Amniotic stem cell (primary cell): ENCODE measurements at regions not wholly inside any gene's neighbourhood (a gene's known extent, or its start where the extent isn't known, plus 50 kb on each side); places are given as distances from the start of the nearest gene placed in this dataset.
"Not testable (repeated sequence)": the region's sequence is repeated elsewhere in the genome, so short reads cannot be mapped to it uniquely, and the experiment has no call there.

Experiments
- DNase-seq: peaks from one replicate; lab custom pipeline; 2025; lab: John Stamatoyannopoulos, UW

DNA sequence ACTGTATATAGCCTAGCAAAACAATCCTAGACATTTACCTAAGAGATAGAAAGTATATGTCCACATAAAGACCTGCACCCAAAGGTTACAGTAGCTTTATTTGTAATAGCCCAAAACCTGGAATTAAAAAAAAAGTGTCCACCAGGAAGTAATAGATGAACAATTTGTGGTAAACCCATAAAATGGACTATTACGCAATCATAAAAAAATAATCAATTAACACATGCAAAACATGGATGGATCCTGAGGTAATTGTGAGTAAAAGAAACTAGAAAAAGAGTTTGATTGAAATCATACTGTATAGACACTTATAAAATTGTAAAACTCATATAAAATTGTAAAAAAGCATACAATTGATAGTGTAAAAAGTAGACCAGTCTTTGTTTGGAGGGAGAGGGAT, 673.0 kb upstream of the ZNF804A start:
- no peak for DNase-seq

DNA sequence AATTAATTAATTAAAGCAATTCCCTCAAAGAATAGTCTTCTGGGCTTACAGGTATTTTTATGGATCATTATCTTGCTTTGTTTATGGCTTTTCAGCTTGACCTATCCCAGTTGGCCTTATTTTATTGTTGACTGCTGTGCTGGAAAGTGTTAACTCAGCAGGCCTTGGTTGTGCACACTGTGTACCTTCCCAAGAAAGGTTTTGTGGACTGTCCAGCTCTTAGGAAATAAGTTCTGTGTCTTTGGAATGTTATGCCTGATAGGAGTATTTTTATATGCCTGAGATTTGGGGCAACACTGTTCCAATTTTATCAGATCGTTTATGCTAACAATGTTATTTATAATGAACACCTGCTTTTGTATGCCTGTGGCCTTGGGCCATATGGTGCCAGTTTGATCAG, 671.9 kb upstream of the ZNF804A start:
- no peak for DNase-seq

DNA sequence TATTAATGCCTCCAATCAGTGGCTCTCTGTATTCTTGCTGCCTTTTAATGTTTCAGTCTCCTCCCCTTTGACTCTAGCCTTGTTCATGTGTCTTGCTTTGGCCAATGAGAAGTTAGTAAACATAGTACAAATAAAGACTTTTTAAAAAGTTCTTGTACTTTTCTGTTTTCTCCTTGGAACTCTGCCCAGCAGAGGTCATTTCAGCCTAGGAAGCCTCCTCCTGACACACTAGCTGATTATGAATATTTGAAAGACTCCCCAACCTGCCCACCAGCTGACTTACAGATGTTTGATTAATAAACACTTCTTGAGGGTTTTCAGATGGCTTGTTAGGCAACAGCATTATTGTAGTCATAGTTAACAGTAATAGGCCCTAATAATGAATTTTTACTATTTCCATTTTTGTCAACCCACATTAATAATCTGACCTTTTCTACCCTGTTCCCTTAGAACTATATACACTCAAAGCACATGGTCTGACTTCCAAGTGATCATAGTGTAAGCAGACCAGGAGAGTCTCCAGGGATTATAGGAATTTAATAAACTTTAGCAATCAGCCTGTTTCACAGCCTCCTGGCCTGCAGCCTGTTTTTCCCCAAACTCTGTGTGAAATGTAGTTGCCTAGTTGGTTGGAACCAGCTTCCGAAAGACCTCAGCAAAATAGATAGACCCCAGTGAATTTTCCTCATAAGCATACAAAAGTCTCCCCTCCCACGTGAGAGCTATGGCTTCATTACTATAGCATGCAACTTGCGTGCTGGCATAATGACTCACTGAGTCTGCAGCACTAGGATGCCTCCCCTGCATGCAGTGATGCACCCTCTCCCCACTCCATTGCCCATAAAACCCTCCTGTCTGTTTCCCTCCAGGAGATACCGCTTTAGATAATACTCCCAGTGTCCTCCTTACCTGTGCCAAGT, 670.7 kb upstream of the ZNF804A start:
- no peak for DNase-seq

DNA sequence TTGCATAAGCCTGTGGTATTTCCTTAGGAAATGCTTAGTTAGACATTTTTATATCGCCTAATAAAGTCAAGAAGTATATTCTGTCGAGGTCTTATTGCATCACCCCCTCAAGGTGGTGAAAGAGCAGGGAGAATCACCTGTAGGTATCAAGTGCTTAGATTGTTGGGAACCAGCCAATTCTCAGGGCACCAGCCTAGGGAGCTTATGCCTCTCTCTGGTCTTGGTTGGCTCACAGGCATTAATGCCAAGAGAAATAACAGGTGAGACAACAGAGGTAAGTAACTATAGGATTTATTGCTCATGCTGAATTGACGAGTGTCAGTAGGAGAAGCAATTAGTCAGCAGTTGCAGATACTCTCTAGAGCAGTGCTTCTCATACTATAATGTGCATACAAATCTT, 663.3 kb upstream of the ZNF804A start:
- DNase-seq: no peak

DNA sequence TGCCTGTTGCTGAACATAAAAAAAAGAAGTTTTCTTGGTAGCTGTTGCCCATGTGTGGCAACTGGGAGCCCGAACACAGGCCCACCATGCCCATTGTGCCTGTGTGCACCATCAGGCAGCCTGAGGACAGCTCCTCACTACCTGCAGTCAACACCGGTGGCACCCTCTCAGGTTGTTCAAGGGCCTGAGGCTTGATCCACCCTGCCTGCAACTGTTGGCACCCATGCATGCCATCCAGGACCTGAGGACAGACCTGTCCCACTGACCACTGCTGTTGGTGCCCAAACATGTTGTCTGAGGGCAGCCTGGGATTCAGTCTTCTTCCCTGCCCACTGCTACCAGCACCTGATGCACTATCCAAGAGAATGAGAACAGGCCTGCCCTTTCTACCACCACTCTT, 661.1 kb upstream of the ZNF804A start:
- no peak for DNase-seq

DNA sequence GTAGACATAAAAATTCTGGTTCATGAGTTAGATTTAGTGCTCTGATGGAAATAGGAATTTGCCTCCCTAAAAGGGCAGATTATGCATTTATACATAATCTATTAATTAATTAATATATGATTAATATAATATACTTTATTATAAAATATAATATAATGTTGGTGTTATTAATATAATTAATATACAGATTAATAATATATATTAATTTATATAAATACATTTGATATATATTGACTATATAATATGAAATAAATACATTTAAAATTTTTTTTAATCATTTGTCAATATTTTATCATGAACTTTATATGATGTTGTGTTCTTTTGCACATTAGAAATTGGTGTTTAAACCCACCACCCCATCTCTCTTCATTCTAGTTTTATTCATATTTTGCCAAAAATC, 652.1 kb upstream of the ZNF804A start:
- DNase-seq: no peak

DNA sequence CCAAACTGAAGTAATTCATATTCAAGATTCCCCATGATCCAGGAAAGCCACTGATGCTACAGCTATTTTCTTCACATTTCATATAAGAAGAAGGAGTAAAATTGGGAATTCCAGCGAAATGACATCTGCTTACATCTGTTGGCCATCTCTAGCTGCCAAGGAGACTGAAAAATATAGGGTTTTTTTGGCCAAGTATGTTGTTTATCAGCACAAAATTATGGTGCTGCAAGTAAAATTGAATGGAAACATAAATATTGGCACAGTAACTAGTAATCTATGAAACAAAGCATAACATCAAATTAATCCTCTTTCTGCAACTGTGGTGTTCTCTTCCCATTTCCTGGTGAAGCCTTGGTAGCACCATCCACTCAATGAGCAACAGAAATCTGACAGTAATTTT, 649.5 kb upstream of the ZNF804A start:
- DNase-seq: no peak

DNA sequence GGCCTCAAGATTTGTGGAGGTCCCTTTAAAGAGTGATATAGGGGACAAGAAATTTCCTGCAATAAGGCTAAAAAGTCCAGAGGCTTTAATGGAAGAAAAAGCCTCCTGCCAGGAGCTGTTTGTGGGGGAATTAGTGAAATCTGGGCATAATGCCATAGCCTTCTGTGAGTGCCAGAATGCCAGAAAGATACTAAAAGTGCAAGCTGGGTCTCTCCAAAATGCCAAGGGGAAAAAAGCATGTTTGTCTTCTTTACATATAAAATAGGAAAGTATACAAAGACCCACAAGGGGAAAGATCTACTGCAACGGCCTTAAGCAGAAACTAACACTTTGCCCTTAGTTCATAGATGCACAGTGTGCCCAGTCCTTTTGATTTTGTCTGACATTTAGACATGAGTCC, 647.7 kb upstream of the ZNF804A start:
- DNase-seq: no peak

DNA sequence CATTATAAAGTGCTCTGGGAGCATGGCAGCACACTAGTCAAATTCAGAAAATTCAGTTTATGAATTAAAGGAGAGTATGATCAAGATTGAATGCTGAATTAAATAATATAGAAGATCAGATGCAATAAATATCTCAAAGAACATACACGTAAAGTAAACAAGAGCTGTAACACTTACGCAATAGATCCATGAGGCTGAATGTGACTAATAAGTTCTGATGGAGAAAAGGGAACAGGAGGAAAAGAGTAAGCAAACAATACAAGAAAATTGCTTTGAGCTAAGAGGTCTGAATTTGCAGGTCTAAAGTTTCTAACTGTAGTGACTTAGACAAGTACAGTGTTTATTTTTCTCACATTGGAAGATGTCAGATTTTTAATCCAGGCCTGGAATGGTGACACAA, 646.7 kb upstream of the ZNF804A start:
- no peak for DNase-seq

DNA sequence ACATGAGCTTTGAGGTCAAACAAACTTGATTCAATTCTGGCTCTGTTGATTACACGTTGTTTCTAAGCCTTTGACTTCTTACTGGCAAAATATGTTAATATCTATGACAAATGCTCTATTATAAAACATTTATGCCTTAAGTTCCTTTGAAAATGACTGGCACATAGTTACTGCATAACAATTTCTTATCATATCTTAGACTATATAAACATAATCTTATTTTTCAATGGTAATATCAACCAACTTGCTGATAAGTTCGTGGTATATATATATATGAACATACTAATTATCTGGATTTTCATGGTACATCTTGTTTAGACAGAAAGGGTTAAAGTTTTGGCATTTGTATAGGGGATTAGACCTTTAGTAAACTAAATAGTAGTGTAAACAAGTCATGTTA, 645.6 kb upstream of the ZNF804A start:
- no peak for DNase-seq

DNA sequence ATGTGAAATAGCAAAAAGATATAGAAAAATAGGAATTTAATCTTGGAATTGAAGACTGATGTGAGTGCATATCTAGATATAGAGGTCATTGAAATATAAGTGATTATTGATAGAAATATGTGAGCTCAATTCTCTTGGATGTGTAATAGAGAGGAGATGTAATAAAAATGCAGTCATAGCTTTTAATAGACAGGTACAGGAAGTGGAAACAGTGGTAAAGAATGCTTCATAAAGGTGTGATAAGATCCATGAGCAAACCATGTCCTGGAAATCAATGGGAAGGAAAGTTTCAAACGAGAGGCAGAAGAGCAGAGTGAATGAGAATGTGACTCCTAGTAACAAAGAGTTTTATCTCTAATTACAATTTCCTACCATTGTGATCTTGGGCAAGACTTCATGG, 634.7 kb upstream of the ZNF804A start:
- DNase-seq: no peak

DNA sequence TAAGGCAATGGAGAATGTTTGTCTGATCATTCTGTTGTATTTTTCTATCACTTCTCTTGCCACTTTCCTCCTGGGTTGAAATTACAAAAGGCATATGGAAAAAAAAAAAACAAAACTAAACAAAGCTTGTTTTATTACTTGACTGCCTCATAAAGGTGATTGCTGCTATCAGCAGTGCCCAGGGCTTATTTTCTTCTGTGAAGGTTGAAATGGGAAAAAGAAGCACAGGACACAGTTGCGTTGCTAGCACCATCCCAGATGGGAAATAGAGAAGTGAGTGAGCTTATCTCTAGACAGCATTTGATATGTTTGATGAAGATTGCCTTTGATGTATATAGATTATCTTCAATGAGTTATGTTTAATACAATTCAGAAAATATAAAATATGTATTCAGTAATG, 633.8 kb upstream of the ZNF804A start:
- DNase-seq: no peak

DNA sequence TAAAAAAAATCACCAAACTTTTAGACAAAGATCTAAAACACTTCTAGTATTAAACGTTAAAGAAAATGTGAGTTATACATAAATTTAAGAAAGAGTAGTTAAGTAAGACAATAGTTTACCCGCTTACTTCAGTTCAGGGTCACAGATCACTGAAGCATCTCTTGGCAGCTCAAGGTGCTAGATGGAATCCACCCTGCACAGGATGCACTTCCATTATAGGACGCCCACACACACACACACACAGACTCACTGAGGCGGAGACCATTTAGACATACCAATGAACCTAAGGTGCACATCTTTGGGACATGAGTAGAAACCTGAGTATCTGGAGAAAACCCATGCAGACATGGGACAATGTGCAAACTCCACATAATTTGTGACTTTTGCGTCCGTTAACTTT, 630.6 kb upstream of the ZNF804A start:
- DNase-seq: no peak

DNA sequence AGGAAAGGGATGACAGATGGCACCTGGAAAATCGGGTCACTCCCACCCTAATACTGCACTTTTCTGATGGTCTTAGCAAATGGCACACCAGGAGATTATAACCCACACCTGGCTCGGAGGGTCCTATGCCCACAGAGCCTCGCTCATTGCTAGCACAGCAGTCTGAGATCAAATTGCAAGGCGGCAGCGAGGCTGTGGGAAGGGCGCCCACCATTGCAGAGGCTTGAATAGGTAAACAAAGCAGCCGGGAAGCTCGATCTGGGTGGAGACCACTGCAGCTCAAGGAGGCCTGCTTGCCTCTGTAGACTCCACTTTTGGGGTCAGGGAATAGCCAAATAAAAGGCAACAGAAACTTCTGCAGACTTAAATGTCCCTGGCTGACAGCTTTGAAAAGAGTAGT, 622.7 kb upstream of the ZNF804A start:
- not testable (repeated sequence) for DNase-seq

DNA sequence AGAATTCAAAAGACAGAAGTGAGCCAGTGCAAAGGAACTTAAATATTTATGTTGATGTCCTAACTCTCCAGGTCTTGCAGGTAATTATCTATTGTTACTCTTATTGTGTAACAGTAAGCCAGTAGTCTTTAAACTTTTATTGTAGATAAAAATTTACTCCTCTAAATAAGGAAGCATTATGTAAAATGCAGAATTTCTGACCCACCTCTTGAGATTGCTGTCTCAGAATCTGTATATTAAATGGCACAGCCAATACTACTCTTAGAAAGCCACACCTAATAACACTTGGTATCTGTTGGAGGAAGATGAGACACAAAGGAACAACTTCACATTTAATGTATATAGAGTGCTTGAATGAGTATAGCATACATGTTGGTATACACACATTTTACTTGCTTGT, 613.5 kb upstream of the ZNF804A start:
- DNase-seq: no peak

DNA sequence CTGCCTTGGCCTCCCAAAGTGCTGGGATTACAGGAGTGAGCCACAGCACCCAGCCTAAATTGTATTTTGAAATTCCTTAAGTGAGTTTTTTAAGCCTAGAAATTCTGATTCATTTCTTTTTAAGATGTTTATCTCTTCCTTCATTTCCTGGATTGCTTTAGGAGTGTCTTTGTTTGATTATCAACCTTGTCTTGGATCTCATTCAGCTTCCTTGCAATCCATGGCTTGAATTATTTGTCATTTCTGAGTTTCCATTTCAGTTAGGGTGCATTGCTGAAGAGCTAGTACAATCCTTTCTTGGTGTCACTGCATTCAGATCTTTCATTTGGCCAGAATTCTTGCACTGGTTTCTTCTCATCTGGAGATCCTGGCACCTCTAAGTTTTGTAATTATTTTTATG, 606.4 kb upstream of the ZNF804A start:
- DNase-seq: no peak

DNA sequence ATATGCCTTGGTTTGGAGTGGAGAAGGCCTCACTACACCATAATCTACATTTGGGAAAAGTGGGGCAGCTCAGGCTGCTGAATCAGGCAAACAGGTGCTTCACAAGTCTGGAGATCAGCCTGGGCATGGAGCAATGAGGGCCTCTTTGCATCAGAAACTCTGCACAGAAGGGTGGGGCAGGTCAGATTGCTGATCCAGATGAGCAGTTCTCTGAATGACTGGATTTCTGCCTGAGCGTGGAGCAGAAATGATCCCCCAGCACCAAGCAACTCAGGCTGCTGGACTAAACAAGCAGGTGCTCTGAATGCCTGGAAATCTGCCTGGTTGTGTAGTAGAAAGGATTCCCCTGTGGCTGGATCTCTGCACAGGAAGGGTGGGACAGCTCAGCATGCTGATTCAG, 605.3 kb upstream of the ZNF804A start:
- no peak for DNase-seq

DNA sequence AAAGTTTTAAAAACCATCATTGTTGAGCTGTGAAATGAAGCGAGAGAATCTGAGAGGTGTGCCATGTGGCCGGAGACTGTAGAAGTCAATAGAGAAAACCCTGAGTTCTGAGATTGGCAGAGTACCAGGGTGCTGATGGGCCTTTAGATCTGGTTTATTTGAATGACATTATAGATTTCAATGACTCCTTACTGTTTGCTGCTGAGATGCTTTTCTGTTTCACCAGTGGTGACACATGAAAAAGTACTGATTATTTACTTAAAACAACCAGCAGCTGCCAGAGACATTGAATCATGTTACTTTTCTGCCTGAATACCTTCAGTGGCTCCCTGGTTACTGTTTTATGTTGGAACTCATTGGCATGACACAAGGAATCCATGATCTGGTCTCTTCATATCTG, 602.7 kb upstream of the ZNF804A start:
- DNase-seq: no peak

DNA sequence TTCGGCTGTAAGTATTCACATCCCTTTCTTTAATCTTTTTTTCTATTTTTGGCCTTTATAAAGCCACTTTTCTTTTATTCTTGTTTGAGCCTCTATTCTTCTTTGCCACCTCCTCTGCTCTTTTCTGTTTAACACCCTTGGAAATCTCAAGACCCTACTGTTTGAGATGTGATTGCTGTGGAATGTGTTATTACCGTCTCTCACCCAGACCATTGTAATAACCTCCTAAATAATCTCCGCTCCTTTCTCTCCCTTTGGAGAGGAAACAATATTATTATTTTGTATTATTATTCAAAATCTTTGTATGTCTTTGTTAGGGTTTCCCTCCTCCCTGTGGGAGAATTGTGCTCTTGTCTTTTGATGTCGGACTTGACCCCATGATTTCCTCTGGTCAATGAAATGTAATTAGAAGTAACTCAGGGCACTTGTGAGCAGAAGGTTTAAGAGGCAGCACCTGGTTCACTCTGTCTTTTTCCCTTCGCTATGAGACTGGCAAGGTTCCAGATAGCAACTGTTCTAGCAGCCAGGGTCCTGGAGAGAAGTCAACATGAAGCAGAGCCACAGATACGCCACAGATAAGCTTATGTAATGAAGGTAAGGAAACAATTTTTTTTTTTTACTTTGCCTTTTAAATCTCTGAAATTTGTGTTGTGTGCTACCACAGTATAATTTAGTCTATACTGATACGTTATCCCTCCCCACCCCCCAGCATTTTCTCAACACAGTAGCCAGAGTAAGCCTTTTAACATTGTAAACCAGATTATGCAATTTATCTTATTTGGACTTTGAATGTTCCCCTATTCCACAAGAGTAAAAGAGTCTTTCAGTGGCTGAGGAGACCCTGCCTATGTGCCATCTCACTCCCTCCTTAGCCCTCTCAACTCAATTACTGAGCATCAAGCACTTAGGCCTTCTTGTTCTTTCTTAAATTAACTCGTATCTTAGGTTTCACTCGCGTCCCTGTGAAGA, 601.2 kb upstream of the ZNF804A start:
- no peak for DNase-seq

DNA sequence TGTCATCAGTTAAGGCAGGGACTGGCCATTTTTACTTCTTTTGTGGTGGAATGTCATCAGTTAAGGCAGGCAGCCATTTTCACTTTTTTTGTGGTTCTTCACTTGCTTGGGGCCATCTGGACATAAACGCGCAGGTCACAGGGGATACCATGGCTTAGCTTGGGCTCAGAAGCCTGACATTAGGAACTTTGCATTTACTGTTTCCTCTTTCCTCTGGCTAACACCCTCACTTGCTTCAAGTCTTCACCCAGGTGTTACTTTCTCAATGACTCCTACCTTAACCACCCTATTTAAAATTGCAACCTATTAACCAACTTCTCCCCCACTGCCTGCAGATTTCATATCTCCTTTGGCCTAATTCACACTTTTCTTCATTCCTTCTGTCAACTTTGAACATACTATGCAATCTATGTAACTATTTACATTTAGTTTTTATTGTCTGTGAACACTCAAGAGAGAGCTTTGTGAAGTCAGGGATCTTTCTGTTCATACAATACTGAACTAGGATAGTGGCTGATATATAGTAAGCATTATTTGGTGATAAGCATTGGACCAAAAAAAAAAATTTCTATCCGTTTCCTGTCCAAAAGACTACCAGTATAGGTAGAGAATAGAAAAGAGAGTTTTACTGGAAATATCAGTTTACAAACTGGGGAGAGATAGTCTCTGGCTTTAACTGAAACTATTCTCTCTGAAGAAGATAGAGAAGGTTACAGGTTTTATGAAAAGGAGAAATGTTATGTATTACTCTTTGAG, 600.1 kb upstream of the ZNF804A start:
- DNase-seq: no peak

DNA sequence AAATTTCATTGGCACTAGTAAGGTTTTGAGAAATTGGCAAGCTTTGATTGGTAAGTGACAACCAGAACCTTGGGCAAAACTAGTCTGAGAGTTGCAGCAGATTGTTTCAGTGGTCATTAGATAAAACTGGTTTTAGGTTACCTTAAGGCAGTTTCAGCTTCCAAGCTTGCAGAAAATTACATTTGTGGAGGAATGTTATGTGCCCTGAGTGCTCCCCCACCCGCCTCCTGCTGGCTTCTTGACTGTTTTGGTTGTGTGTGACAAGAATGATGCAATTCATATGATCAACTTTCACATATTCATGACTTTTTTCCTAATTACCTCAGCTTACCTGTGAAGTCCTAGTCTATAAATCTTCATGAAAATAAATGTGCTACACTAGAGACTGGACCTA, 599.5 kb upstream of the ZNF804A start:
- DNase-seq: no peak

DNA sequence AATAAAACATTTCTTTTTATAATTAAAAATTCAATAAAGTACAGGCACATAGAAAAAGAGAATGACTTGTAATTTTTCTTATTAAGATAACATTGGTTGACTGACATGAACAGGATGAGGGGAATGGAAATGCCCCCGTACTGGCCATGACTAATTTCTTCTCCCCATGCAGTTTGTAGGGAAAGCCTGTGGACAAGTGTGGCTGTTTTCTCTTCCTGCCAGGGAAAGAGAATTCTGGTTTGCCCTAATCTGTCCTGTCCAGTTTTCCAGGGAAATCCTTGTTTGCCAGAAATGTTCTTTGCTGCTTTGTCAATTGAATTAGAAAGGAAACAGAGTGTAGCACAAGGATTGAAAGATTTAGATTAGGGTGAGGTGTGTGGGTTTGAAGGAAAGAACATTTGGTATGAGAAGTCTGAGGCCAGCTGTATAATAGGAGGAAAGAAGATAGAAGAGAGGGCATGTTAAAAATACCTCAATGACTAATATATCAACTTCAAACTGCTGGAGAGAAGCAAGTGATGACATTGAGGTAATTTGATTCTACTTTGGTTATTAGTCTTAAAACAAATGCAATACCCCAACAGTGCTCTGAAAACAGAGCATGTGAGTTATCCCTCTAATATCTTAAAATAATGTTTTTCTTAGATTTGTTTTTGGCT, 593.9 kb upstream of the ZNF804A start:
- DNase-seq: no peak
